ENCODE measurements at regions not wholly inside any gene's neighbourhood (a gene's known extent, or its start where the extent isn't known, plus 50 kb on each side); places are given as distances from the start of the nearest gene placed in this dataset.
"Not testable (repeated sequence)": the region's sequence is repeated elsewhere in the genome, so short reads cannot be mapped to it uniquely, and the experiment has no call there.

DNA sequence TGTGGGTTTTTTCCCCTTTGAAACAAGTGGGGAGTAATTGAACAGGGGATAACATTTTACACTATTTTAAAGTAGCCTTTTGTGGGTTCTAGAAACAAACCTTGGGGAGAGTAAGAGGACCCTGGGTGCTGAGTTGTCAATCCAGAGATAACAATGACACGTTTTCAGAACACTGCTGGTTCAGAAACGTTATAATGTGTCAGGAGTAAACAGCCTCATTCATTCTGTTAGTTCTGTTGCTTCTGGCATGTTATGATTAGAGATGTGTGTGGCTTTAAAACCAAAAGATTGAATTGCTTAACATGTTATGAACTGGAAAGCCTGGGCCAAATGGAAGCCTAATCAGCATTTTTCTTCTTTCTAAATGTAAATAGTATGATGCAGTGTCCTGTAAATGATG is 680.5 kb upstream of the NOVA1 start:
- DNase-seq: no peak

DNA sequence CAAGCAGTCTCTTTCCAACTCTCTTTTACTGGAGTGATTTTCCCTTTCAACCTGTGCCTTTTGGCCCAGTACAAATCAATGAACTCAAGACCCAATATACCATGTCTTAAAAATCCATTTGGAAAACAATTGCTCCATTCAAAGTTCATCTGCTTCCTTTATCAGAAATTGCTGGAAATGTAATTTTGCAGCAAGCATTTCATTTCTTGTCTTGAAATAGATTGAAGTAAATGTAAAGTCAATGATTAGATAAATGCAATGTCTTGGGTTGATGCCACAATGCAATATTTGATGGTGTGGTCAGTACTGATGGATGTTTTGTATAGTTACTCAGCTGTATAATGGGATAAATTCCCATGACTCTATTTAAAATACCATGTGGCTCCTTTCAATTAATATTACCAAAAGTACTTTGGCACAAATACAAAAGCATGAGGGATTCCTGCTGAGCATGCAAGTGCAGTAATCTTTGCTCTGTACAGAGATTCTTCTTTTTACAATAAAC is 707.7 kb upstream of the NOVA1 start:
- DNase-seq: no peak

DNA sequence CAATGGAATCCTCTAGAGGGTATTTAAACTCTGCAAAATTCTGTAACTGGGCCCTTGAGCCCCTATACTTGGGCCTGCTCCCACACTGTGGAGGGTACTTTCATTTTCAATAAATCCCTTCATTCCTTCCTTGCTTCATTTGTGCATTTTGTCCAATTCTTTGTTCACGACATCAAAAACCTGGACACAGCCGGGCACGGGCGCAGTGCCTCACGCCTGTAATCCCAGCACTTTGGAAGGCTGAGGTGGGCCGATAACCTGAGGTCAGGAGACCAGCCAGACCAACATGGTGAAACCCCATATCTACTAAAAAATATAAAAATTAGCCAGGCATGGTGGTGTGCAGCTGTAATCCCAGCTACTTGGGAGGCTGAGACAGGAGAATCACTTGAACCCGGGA is 714.9 kb upstream of the NOVA1 start:
- not testable (repeated sequence) for DNase-seq

DNA sequence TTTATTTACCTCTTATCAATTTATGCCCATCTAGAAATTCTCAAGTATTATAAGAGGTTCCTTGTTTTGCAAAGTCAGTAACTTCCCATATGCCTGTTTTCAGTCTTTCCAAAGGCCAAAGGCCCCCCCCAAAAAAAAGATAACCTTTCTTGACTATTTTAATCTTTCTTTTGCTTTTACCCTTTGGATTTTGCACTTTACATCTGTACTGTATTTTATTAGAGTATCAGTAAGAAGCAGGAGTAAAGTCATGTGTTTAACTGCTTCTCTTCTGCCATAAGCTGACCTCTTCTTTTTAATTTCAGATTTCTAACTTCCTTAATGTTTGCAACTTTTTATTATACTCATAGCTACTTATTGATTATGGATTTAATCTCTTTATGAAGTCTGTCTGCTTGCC is 716.4 kb upstream of the NOVA1 start:
- no peak for DNase-seq

DNA sequence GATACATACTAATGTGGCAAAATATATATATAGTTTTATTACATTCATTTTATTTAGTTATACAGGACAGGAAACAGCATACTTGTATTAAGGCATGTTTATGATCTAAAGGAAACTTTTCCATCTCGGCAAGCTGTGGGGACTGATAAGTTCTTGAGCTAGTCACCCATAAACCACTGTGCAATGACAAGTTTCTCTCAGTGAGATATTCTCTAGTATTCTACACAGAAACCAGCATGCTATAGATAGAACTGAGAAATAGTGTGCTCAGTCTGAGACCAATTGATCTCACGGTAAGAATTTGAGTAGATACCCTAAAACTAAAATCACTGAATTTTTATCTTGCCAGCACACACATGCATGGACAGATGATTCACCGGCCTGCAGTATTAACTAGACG is 717.6 kb upstream of the NOVA1 start:
- no peak for DNase-seq

DNA sequence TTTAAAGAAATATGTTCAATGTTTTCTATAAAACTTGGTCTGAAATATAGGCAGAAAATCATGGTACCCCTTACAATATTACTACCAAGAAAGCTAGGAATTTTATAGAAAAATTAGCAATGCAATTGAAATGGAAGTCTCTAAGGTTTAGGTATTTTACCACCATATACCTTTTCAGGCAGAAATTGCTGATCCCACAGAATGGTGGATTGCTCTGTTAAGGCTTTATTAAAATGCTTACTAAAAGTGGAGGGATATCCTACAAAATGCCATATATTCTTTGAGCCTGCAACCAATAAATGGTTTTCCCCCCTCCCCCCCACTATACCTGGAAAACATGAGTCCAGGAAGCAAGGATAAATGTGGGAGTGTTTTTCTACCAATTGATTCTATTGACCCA is 718.1 kb upstream of the NOVA1 start:
- no peak for DNase-seq

DNA sequence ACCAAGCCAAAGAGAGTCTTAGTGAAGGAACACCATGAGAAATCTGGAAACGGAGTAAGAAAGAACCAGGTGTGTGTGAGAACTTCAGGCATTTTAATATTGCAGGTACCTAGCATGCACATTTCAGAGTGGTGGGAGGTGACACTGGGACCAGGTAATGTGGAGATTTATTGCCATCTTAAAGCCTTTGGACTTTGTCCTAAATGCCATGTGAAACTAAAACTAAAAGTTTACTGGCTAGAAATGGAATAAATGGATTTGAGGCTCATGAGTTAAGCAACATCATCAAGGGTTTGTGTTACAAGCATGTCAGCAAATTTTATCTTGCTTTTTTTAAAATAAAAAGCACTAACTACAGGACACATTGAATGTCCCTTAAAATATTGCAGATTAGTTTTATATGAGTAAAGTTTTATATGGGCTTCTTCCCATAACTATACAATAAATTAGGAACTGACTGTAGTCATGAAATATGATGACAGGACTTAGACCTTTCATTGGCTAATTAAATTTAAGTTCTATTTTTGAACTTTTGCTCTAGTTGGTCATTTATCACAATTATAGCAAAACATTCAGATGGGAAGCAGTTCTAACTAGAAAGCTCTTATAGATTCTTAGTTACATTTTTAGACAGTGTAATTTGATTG is 721.1 kb upstream of the NOVA1 start:
- no peak for DNase-seq

DNA sequence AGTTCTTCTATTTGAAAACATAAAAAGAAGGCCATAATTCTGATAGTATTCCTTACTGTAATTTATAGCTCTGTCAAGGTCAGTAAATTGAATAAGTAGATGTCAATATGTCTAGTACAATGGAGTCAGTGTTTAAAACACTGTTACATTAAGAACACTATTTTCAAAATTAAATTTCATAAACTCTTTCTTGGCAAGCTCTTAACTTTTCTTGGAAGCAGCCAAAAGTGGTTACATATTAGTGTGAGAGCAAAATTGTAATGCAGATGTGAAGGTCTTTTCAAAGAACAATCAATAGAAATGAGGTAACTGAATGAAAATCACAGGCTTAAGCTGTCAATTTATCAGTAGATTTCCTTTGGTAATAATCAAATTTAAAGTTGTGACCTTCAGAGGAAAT is 722.4 kb upstream of the NOVA1 start:
- no peak for DNase-seq

DNA sequence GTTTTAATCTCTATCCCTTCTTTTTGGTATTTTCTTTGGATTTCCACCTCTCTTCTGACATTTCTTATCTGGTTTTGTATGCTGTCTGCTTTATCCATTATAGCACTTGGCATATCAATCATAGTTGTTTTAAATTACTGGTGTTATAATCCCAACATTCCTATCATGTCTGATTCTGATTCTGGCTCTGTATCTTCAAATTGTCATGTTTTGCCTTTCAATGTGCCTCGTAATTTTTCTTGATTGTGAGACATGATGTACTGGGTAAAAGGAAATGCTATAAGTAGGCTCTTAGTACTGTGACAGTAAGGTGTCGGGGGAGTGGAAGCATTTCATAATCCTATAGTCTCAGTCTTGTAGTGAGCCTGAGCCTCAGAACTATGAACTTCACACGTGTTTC is 729.3 kb upstream of the NOVA1 start:
- no peak for DNase-seq

DNA sequence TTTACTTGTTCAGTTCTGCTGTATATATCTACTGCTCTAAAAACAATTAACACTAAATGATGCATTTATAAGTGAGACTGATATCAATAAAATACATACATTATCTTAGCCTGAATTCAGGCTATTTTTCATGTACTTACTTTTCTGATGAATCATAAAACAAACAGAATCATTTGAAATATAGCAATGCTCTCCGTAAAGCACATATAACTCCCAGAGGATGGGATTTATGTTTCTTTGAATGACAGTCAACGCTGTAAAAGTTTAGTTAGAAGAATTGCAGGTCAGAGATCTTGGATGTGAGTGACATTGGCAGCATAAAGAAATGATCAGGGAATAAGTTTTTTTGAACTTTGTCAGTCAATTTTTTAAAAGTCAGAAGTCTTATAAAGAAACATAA is 740.2 kb upstream of the NOVA1 start:
- no peak for DNase-seq

DNA sequence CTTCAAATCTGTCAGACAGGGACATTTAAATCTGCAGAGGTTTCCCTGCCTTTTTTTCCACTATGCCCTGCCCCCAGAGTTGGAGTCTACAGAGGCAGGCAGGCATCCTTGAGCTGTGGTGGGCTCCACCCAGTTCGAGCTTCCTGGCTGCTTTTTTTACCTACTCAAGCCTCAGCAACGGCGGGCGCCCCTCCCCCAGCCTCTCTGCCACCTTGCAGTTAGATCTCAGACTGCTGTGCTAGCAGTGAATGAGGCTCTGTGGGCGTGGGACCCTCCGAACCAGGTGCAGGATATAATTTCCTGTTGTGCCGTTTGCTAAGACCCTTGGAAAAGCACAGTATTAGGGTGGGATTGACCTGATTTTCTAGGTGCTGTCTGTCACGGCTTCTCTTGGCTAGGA is 765.2 kb upstream of the NOVA1 start:
- not testable (repeated sequence) for DNase-seq

DNA sequence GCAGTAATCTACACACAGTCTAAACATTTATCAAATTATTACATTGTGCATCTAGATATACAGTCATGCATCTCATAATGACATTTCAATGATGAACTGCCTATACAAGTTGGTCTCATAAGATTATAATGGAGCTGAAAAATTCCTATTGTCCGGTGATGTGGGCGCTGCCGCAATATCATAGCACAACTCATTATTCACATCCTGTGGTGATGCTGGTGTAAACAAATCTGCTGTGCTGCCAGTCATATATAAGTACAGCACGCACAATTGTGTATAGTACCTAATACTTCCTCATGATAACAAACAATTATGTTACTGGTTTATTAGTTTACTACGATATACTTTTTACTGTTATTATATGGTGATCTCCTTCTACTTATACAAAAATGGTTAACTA is 768.8 kb upstream of the NOVA1 start:
- DNase-seq: no peak

DNA sequence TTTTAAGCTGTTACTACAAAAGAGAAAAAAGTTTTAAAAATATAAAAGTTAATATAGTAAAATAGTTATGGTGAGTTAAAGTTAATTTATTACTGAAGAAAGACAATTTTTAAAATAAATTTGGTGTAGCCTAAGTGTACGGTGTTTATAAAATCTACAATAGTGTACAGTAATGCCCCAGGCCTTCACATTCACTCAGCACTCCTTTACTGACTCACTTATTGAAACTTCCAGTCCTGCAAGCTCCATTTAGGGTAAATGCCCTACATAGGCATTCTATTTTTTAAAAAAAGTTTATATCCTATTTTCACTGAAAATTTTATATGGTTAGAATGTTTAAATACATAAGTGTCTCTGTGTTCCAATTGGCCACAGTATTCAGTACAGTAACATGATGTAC is 769.5 kb upstream of the NOVA1 start:
- no peak for DNase-seq

DNA sequence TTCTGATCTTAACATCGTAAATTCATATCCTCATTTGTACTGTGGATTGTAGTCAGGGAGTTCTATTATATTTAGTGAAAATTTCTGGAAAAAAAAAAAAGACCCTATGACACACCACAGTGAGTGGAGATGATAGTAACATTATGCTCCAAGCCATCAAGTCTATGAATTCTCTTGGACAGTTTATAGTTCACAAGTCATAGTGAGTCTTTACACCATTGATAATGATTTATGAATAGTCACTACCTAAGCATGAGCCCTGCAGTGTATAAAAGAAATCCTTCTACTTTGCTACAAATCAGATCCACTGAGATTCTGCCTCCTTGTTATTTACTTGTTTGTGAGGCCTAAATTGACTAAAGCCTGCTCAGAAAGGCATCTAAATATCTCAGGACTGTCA is 772.2 kb upstream of the NOVA1 start:
- DNase-seq: no peak

DNA sequence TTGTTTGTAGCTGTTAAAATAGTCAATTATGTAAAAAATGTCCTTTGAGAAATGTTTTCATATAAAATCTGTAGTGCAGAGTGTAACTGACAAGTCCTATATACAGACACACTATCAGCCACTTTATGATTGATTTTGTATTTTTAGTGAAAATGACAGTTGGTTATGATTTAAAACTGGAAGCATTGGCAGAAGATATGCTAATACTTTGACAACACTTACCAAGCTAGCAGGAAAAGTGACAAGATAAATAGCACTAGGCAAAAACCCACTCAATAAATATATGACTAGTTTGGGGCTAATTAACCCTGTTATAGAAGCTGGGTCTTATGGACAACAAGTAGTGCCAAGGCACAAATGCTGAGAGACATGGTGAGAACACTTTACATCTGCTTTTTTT is 772.9 kb upstream of the NOVA1 start:
- no peak for DNase-seq

DNA sequence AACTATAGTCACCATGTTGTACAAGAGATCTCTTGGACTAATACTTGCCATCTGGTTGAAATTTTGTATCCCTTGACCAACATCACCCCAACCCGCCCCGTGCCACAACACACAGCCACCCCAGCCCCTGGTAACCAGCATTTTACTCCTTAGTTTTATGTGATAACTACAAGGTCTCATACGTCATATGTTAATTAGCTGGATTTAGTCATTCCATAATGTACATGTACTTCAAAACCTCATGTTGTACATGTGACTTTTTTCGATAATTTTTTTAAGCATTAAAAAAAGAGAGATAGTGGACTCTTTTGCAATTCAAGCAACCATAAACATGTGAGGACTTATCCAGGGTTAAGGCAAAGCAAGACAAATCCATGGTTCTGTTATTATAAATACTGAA is 773.4 kb upstream of the NOVA1 start:
- DNase-seq: no peak

DNA sequence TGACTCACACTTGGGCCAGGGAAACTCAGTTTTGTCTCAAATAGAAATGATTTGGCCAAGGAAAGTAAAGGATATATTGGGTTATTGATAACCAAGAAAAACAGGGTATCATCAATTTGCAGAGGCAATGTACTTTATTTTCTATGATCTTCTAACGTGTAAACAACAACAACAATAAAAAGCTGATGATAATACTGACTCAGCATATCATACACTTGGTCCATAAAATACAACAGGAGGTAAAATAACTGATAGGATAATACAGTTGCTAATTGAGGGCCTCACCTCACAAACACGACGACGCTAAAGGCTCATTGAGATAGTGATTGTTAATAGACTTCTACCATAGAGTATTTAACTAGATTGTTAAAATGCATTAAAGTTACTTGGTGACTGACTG is 774.0 kb upstream of the NOVA1 start:
- DNase-seq: no peak

DNA sequence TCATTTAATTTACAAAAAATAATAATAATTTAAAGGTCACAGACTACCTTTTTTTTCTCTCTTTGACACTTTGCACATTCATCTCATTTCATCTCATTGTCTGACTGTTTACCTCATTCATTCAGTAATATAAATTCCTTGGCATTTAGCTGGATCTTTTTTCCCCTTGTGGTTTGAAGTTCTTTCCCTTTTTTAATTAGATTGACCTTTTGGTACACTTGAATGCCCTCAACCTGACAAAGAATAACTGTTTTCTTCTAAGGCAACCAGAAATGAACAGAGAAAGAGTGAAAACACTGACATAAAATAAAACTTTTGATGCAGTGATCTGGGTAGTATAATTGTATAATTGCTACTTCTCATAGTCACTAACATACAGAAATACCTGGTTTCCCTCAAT is 774.9 kb upstream of the NOVA1 start:
- no peak for DNase-seq

DNA sequence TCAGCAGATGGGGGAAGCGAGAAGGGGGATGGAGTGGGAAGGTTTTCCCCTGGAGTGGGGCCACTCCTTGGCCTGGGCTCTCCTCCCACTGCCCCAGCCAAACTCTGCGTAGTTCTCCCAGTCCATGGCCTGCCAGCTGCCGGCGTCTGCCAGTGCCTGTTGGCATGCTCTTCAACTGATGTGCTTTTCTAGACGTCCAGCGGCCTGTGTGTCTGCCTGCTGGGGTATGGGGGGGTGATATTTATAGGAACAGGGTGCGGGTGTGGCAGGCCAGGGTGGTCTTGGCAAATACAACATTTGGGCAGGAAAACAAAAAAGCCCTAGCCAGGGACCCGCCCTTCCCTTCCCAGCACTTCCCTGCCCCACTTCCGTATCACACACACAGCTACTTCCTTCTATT is 786.3 kb upstream of the NOVA1 start:
- no peak for DNase-seq

DNA sequence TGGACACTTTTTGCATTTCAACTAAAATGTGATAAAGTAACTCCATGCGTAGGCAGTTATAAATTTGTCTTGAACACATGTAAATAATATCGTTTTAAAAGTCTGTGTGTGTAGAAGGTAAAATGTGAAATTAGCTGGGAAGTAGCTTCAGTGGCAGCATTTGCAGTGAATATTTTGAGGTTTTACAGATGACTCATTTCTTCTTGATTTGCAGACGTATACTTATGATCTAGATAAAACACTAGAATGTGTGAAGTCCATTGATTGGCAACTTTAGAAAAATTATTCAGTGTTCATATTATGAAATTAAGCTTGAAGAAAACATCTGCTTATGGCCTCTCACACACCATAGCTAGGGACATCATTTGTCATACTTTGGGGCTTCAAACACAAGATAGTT is 788.6 kb upstream of the NOVA1 start:
- no peak for DNase-seq

DNA sequence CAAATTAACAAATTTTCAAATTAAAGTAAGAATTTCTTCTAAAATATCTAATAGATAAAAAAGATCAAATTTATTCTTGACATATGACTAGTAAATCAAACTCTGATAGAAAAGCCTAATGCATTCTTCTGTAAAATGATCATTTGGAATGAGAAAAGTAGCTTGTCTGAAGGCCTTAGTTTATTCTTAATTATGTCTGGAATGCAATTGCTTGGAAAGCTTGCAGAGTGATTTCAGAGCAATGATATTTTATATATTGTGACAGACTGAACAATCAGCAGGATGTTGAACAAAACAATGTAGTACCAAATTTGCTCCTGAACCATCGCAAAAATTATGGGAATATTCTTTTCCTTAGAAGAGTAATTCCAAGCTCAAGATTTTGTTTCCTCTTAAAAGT is 789.6 kb upstream of the NOVA1 start:
- no peak for DNase-seq

DNA sequence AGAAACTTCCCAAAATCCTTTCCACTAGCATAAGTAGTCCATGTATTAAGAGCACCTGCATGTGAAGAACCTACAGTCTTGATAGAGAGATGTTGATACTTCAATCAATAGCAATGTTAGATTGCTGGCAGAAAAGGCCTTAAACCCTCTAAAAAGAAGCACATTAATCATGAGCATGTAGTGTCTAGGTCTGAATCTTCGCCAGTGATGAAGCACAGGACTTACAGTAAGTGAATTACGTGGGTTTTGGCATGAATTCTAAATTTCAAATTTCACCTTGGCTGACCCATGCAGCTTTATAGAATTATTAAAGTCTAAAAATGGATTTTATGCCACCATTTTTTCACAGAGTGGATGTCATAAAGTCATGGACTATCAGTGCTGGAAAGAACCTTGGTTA is 791.6 kb upstream of the NOVA1 start:
- no peak for DNase-seq

DNA sequence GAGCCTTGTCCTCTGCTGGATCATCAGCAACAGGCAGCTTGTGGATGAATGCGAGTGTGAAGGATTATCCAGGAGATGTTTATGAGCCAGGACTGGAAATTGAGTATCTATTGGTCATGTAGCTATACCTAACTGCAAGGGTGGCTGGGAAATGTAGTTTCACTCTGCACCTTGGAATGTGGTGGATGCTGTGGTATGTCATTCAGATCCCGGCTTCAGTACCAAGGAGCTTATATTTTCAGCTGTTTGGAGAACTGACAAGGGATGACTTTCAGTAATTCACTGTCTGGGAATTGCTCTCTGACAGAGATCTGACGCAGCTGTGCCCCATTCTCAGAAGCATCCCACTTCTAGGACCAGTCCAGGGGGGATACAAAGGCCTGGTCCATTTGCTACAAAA is 792.3 kb upstream of the NOVA1 start:
- no peak for DNase-seq

DNA sequence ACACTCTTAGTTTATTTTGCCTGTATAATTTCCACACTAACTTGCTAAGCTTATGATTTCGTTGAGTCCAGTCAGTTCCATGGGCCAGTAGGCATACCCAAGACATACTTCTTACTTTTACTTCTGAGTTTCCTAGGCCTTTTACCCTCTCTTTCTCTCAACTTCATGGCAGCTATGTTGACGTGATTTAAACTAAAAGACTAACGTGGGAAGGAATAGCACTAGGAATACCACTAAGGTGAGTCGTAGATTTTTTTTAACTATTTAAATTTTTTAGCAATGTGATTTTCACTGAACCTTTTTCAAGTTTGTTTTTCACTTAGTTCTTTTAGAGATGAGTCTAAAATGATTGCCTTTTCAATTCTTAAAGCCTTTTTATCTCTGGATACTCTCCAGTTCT is 793.5 kb upstream of the NOVA1 start:
- no peak for DNase-seq

DNA sequence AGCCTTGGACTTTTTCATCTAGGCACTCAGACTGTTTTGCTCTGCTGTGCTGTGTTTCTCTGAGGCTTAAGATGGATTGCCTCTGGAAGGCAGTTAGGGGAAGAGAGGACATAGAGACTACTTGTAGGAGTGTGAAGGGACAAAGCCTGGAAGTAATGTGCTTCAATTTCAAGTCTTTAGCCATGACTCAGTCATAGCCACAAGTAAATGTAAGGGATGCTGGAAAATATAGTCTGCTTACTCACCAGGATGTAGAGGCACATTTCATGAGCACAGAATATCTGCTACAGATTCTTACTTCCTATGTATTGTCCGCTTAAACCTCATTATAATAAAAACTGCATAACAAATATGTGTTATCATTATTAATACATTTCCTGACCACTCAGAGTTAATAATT is 794.3 kb upstream of the NOVA1 start:
- no peak for DNase-seq

DNA sequence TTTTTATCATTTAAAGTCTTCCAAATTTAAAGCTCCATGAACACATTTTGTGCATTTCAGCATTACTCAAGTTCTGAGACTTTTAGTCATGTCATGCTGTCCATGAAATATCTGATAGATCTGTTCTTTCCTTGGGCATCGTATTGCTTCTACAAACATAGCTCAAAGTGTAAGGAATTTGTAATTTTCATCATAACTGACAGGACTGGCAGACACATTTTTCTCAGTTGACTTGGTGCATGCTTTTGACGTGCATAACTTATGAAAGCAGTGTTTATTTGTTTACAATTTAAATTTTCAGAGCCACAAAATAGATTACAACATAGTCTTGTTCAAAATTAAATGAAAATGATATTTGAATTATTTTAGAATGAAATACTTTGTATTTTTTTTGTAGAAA is 812.1 kb upstream of the NOVA1 start:
- no peak for DNase-seq
